Central memory CD8-positive, alpha-beta T cell (primary cell): ENCODE measurements at regions not wholly inside any gene's neighbourhood (a gene's known extent, or its start where the extent isn't known, plus 50 kb on each side); places are given as distances from the start of the nearest gene placed in this dataset.

ENCODE experiments used
- ATAC-seq: fragments of 150-1000 bp; cut with Tn5 transposase; replicated peaks from 2 replicates; pipeline ENCODE4 v1.10.0; 2022; ENCODE audit warnings: mild to moderate bottlenecking, moderate FRiP score, moderate number of reproducible peaks; ENCODE audit not compliant: poor library complexity, severe bottlenecking; ENCODE audit errors: extremely low read depth
- DNase-seq, 2 donors: peaks; one replicate each; pipeline ENCODE4 v3.0.0; 2021; ENCODE audit warnings: low spot score in 2 of 2
- H3K27ac Mint-ChIP-seq: one replicate; pipeline ENCODE4 v1.8.0; 2022; ENCODE audit warnings: low read depth, mild to moderate bottlenecking, moderate library complexity, mixed read lengths
- H3K27me3 Mint-ChIP-seq: one replicate; pipeline ENCODE4 v1.8.0; 2022; ENCODE audit warnings: mixed read lengths
- H3K36me3 Mint-ChIP-seq: one replicate; pipeline ENCODE4 v1.8.0; 2022; ENCODE audit warnings: mild to moderate bottlenecking, moderate library complexity, mixed read lengths; ENCODE audit not compliant: insufficient read depth
- H3K4me1 Mint-ChIP-seq: one replicate; pipeline ENCODE4 v1.8.0; 2022; ENCODE audit warnings: mixed read lengths
- H3K4me3 Mint-ChIP-seq: one replicate; pipeline ENCODE4 v1.8.0; 2022; ENCODE audit warnings: mild to moderate bottlenecking, moderate library complexity, mixed read lengths
- H3K9me3 Mint-ChIP-seq: one replicate; pipeline ENCODE4 v1.8.0; 2022; ENCODE audit warnings: mixed read lengths

GRCh38 chr11:109865548-109866186 is 227.5 kb upstream of the ZC3H12C start:
- H3K27me3 Mint-ChIP-seq: no peaks in the 10 kb centered on the region
- no peaks in the 10 kb centered on the region for H3K36me3 Mint-ChIP-seq
- DNase-seq (no peak), ATAC-seq (no peak)
- H3K4me3 Mint-ChIP-seq: no peak overlapping the region
- H3K9me3 Mint-ChIP-seq: peaks cover 5% of the 10 kb centered on the region
- H3K27ac Mint-ChIP-seq: no peak overlapping the region
- H3K4me1 Mint-ChIP-seq: no peaks in the 10 kb centered on the region

- no peak overlapping the region for H3K27ac Mint-ChIP-seq
- H3K4me3 Mint-ChIP-seq: no peak overlapping the region
- peaks cover 5% of the 10 kb centered on the region for H3K9me3 Mint-ChIP-seq
- no peak for DNase-seq
- no peaks in the 10 kb centered on the region for H3K36me3 Mint-ChIP-seq
- no peaks in the 10 kb centered on the region for H3K4me1 Mint-ChIP-seq
- no peak for ATAC-seq
- no peaks in the 10 kb centered on the region for H3K27me3 Mint-ChIP-seq
Observed at GRCh38 chr11:109867784-109868183, 225.4 kb upstream of the ZC3H12C start.

- Mint-ChIP-seq H3K27ac (no peak overlapping the region), H3K4me3 (no peak overlapping the region), H3K36me3 (no peaks in the 10 kb centered on the region), H3K9me3 (peaks cover 5% of the 10 kb centered on the region), H3K4me1 (no peaks in the 10 kb centered on the region), H3K27me3 (no peaks in the 10 kb centered on the region)
- no peak for DNase-seq
- no peak for ATAC-seq
Observed at GRCh38 chr11:109869536-109869935, 223.7 kb upstream of the ZC3H12C start.

- Mint-ChIP-seq H3K4me3 (no peak overlapping the region), H3K9me3 (peaks cover 5% of the 10 kb centered on the region), H3K36me3 (no peaks in the 10 kb centered on the region), H3K27ac (no peak overlapping the region), H3K4me1 (no peaks in the 10 kb centered on the region), H3K27me3 (no peaks in the 10 kb centered on the region)
- ATAC-seq: no peak
- no peak for DNase-seq
Observed at GRCh38 chr11:109870297-109870696, 222.9 kb upstream of the ZC3H12C start.

- Mint-ChIP-seq H3K4me1 (no peaks in the 10 kb centered on the region), H3K4me3 (no peak overlapping the region), H3K36me3 (no peaks in the 10 kb centered on the region), H3K27ac (no peak overlapping the region), H3K9me3 (peaks cover 4% of the 10 kb centered on the region), H3K27me3 (no peaks in the 10 kb centered on the region)
- DNase-seq: no peak
- ATAC-seq: no peak
Observed at GRCh38 chr11:109877043-109877442, 216.1 kb upstream of the ZC3H12C start.

GRCh38 chr11:109884501-109884900 is 208.7 kb upstream of the ZC3H12C start:
- no peak for ATAC-seq
- DNase-seq: no peak
- Mint-ChIP-seq H3K4me1 (no peaks in the 10 kb centered on the region), H3K27ac (no peak overlapping the region), H3K36me3 (peaks cover 2% of the 10 kb centered on the region), H3K27me3 (no peaks in the 10 kb centered on the region), H3K4me3 (no peak overlapping the region), H3K9me3 (peaks cover 24% of the 10 kb centered on the region)

- ATAC-seq (no peak), DNase-seq (no peak)
- Mint-ChIP-seq H3K4me1 (no peaks in the 10 kb centered on the region), H3K4me3 (no peak overlapping the region), H3K9me3 (peaks cover 24% of the 10 kb centered on the region), H3K27me3 (no peaks in the 10 kb centered on the region), H3K27ac (no peak overlapping the region), H3K36me3 (peaks cover 2% of the 10 kb centered on the region)
Observed at GRCh38 chr11:109885006-109885405, 208.2 kb upstream of the ZC3H12C start.

- Mint-ChIP-seq H3K9me3 (peaks cover 13% of the 10 kb centered on the region), H3K4me3 (no peak overlapping the region), H3K36me3 (no peaks in the 10 kb centered on the region), H3K27me3 (peaks cover 15% of the 10 kb centered on the region), H3K4me1 (no peaks in the 10 kb centered on the region), H3K27ac (no peak overlapping the region)
- DNase-seq (no peak), ATAC-seq (no peak)
Observed at GRCh38 chr11:109892321-109892794, 200.8 kb upstream of the ZC3H12C start.

GRCh38 chr11:109894242-109894641 is 198.9 kb upstream of the ZC3H12C start:
- ATAC-seq: no peak
- H3K4me3 Mint-ChIP-seq: no peak overlapping the region
- H3K4me1 Mint-ChIP-seq: no peaks in the 10 kb centered on the region
- H3K36me3 Mint-ChIP-seq: no peaks in the 10 kb centered on the region
- no peak for DNase-seq
- peaks cover 12% of the 10 kb centered on the region for H3K9me3 Mint-ChIP-seq
- no peak overlapping the region for H3K27ac Mint-ChIP-seq
- H3K27me3 Mint-ChIP-seq: peaks cover 15% of the 10 kb centered on the region

GRCh38 chr11:109898592-109898991 is 194.6 kb upstream of the ZC3H12C start:
- H3K36me3 Mint-ChIP-seq: no peaks in the 10 kb centered on the region
- H3K4me1 Mint-ChIP-seq: no peaks in the 10 kb centered on the region
- no peak overlapping the region for H3K4me3 Mint-ChIP-seq
- peaks cover 5% of the 10 kb centered on the region for H3K9me3 Mint-ChIP-seq
- no peaks in the 10 kb centered on the region for H3K27me3 Mint-ChIP-seq
- ATAC-seq (no peak), DNase-seq (no peak)
- no peak overlapping the region for H3K27ac Mint-ChIP-seq

GRCh38 chr11:109902764-109903433 is 190.3 kb upstream of the ZC3H12C start:
- Mint-ChIP-seq H3K4me1 (no peaks in the 10 kb centered on the region), H3K9me3 (peaks cover 5% of the 10 kb centered on the region), H3K4me3 (no peak overlapping the region), H3K27ac (no peak overlapping the region), H3K27me3 (no peaks in the 10 kb centered on the region), H3K36me3 (no peaks in the 10 kb centered on the region)
- ATAC-seq (no peak), DNase-seq (no peak)

GRCh38 chr11:109911488-109911887 is 181.7 kb upstream of the ZC3H12C start:
- Mint-ChIP-seq H3K27ac (no peak overlapping the region), H3K9me3 (peaks cover 18% of the 10 kb centered on the region), H3K4me1 (no peaks in the 10 kb centered on the region), H3K27me3 (no peaks in the 10 kb centered on the region), H3K4me3 (no peak overlapping the region), H3K36me3 (no peaks in the 10 kb centered on the region)
- DNase-seq: no peak
- no peak for ATAC-seq

GRCh38 chr11:109914038-109914437 is 179.2 kb upstream of the ZC3H12C start:
- Mint-ChIP-seq H3K36me3 (no peaks in the 10 kb centered on the region), H3K27me3 (no peaks in the 10 kb centered on the region), H3K9me3 (peaks cover 20% of the 10 kb centered on the region), H3K4me1 (no peaks in the 10 kb centered on the region), H3K27ac (no peak overlapping the region), H3K4me3 (no peak overlapping the region)
- DNase-seq (no peak), ATAC-seq (no peak)
